ENCODE measurements at regions not wholly inside any gene's neighbourhood (a gene's known extent, or its start where the extent isn't known, plus 50 kb on each side); places are given as distances from the start of the nearest gene placed in this dataset.

DNA sequence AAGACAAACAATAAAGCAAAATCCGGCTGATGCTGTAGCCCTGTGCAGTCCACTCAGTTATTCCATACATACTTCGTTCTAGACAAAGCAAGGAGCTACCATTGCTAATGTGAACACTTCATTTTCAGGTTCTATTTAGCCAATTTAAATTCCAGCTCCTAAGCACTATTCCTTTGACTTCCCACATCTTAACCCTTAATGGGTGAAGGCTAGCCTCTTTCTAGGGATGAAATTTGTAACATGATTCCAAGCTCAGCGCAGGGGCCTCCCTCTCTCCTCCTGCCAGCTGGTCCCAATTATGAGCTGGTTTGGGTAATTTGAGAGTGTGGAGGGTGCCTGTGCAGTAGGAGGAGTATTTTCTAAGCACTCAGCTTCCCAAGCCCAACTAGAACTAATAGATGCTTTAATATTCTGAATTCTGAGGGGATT is 53.9 kb upstream of the PTGFRN start:
- TF ChIP-seq, protein P1, sequence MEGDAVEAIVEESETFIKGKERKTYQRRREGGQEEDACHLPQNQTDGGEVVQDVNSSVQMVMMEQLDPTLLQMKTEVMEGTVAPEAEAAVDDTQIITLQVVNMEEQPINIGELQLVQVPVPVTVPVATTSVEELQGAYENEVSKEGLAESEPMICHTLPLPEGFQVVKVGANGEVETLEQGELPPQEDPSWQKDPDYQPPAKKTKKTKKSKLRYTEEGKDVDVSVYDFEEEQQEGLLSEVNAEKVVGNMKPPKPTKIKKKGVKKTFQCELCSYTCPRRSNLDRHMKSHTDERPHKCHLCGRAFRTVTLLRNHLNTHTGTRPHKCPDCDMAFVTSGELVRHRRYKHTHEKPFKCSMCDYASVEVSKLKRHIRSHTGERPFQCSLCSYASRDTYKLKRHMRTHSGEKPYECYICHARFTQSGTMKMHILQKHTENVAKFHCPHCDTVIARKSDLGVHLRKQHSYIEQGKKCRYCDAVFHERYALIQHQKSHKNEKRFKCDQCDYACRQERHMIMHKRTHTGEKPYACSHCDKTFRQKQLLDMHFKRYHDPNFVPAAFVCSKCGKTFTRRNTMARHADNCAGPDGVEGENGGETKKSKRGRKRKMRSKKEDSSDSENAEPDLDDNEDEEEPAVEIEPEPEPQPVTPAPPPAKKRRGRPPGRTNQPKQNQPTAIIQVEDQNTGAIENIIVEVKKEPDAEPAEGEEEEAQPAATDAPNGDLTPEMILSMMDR (IDR thresholded peaks at IDR 0.05; ENCODE audit: low read depth, low read length) = no peak
- no peak for TF ChIP-seq EZH2phosphoT487 (IDR thresholded peaks at IDR 0.05; ENCODE audit: low read depth)

All from OCI-LY3 (cell line).